ENCODE measurements at regions not wholly inside any gene's neighbourhood (a gene's known extent, or its start where the extent isn't known, plus 50 kb on each side); places are given as distances from the start of the nearest gene placed in this dataset.

- intact Hi-C loops (cut with DNase I), result no loop called here
- H3K4me1 ChIP-seq, result no peaks in the 10 kb centered on the region
- no peak overlapping the region for H3K27ac ChIP-seq
- no peaks in the 10 kb centered on the region for H3K27me3 ChIP-seq
- TF ChIP-seq POLR2A (IDR thresholded peaks at IDR 0.05), result no peak
- TF ChIP-seq EP300 (IDR thresholded peaks at IDR 0.05), result no peak
- TF ChIP-seq, protein P1, sequence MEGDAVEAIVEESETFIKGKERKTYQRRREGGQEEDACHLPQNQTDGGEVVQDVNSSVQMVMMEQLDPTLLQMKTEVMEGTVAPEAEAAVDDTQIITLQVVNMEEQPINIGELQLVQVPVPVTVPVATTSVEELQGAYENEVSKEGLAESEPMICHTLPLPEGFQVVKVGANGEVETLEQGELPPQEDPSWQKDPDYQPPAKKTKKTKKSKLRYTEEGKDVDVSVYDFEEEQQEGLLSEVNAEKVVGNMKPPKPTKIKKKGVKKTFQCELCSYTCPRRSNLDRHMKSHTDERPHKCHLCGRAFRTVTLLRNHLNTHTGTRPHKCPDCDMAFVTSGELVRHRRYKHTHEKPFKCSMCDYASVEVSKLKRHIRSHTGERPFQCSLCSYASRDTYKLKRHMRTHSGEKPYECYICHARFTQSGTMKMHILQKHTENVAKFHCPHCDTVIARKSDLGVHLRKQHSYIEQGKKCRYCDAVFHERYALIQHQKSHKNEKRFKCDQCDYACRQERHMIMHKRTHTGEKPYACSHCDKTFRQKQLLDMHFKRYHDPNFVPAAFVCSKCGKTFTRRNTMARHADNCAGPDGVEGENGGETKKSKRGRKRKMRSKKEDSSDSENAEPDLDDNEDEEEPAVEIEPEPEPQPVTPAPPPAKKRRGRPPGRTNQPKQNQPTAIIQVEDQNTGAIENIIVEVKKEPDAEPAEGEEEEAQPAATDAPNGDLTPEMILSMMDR (IDR thresholded peaks at IDR 0.05), result no peak
- no peak for TF ChIP-seq POLR2AphosphoS5 (IDR thresholded peaks at IDR 0.05)
- WGBS, 2 donors, result 89 to 90% methylated on average over 4 of the region's 4 CpGs
- peaks cover 0 to 2% (median 0%) of the 10 kb centered on the region in 4 donors for H3K9me3 ChIP-seq
- no peak overlapping the region for H3K4me3 ChIP-seq
- no peak for DNase-seq
- H3K36me3 ChIP-seq, result no peaks in the 10 kb centered on the region
Observed at GRCh38 chr2:138113871-138114525, 149.7 kb downstream of the HNMT start.

DNA sequence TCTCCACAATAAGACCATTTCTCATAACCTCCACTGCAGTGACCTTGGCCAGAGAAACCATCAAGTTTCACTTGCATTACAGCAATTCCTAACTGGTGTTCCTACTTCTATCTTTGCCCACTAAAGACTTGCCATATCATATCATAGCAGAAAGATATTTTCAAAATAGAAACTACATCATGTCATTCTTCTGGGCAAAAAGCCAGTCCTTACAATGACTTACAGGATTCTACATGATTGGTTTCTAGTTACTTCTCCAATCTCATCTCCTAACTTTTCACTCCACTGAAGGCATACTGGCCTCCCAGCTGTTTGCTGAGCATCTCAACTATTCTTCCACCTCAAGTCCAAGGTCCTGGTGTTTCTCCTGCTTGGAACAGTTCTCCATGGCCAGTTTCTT lies 151.4 kb downstream of the HNMT start:
- no peaks in the 10 kb centered on the region for H3K27me3 ChIP-seq

GRCh38 chr2:138116456-138116855 lies 152.2 kb downstream of the HNMT start:
- no peaks in the 10 kb centered on the region for H3K4me1 ChIP-seq
- no peak overlapping the region for H3K4me3 ChIP-seq
- intact Hi-C loops (cut with DNase I), result no loop called here
- no peaks in the 10 kb centered on the region for H3K36me3 ChIP-seq
- TF ChIP-seq POLR2A (IDR thresholded peaks at IDR 0.05) (no peak), POLR2AphosphoS5 (IDR thresholded peaks at IDR 0.05) (no peak), EP300 (IDR thresholded peaks at IDR 0.05) (no peak)
- TF ChIP-seq, protein P1 (IDR thresholded peaks at IDR 0.05), result no peak
- H3K27ac ChIP-seq, result no peak overlapping the region
- DNase-seq, result no peak
- 88 to 91% methylated on average over 4 of the region's 4 CpGs for WGBS, 2 donors
- peaks cover 0 to 2% (median 0%) of the 10 kb centered on the region in 4 donors for H3K9me3 ChIP-seq
- H3K27me3 ChIP-seq, result no peaks in the 10 kb centered on the region

More for the DNA sequence above, 151.4 kb downstream of the HNMT start:
- Histone ChIP-seq H3K9me3 (peaks cover 0 to 2% (median 0%) of the 10 kb centered on the region in 4 donors), H3K36me3 (no peaks in the 10 kb centered on the region), H3K27ac (no peak overlapping the region), H3K4me3 (no peak overlapping the region), H3K4me1 (no peaks in the 10 kb centered on the region)
- TF ChIP-seq, protein P1 (IDR thresholded peaks at IDR 0.05), result no peak
- no peak for TF ChIP-seq POLR2A (IDR thresholded peaks at IDR 0.05)
- intact Hi-C loops (cut with DNase I), result no loop called here
- no peak for DNase-seq

DNA sequence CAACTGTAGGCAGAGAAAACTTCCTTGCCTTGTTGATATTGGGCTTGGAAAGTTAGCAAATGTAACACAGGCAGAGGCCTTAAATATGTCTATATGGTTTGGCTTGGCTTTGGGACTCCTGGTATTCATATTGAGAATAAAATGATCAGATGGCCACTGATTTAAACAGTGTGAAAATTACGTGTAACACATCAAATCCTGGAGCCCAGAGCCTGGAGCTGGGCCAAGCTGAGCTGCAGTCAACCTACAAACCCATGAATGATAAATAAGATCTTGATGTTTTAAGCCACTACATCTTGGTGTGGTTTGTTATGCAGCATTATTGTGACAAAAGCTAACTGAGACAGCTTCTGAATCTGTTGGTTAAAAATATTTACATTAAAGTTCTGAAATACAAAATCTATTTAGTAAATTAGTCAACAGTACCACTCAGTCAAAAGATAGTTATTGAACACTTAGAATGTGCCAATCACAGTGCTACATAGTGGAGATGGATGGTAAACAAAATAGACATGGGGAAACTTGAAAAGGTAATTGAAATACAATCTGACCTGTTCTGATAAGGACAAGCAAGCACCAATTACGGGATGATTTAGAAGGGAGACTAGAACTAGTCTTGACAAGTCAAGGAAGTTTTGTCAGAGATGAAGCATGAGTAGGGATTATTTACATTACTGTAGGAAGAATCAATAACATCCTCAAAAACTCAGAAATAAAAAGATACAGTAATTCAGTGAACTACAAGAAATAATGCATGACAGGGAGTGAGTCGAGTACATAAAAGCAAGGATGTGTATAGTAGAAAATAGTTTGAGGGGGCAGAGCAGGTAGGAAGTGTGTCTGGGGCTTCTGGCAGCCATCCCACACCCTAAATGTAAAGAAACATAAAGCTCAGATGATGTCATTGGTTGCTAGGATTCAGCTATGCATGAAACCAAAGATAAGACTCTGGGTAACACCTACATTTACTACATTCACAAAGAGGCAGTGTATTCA lies 157.7 kb downstream of the HNMT start:
- Histone ChIP-seq H3K27ac (no peak overlapping the region), H3K4me1 (no peaks in the 10 kb centered on the region), H3K36me3 (no peaks in the 10 kb centered on the region), H3K9me3 (no peaks in the 10 kb centered on the region), H3K4me3 (no peak overlapping the region), H3K27me3 (no peaks in the 10 kb centered on the region)
- WGBS, 2 donors, result 50 to 62% methylated on average over 3 of the region's 3 CpGs
- TF ChIP-seq POLR2AphosphoS5 (IDR thresholded peaks at IDR 0.05), result no peak
- TF ChIP-seq EP300 (IDR thresholded peaks at IDR 0.05), result no peak
- TF ChIP-seq POLR2A (IDR thresholded peaks at IDR 0.05), result no peak
- TF ChIP-seq, protein P1 (IDR thresholded peaks at IDR 0.05), result no peak
- intact Hi-C loops (cut with DNase I), result no loop called here
- no peak for DNase-seq
